Coronary artery (tissue), 2 donors: ENCODE measurements at regions not wholly inside any gene's neighbourhood (a gene's known extent, or its start where the extent isn't known, plus 50 kb on each side); places are given as distances from the start of the nearest gene placed in this dataset.
"Not testable (repeated sequence)": the region's sequence is repeated elsewhere in the genome, so short reads cannot be mapped to it uniquely, and the experiment has no call there.

ENCODE experiments used
- DNase-seq: peaks from one replicate; pipeline ENCODE4 v3.0.0-alpha.2; 2017; ENCODE audit warnings: low spot score
- H3K27ac ChIP-seq, 2 donors: fragments of 200-600 bp; sonication (generic); one replicate each; pipeline ENCODE4 v1.5.1; 2016 to 2019
- H3K4me3 ChIP-seq: fragments of 200-600 bp; sonication (generic); 2 replicates; pipeline ENCODE4 v1.5.1; 2016; ENCODE audit warnings: mild to moderate bottlenecking, moderate library complexity
- CTCF ChIP-seq: fragments of 200-600 bp; sonication (generic); IDR thresholded peaks from one replicate; pipeline ENCODE4 v1.5.1; 2019; ENCODE audit warnings: antibody characterized with exemption

GRCh38 chr14:53265025-53265424 lies 111.9 kb upstream of the DDHD1 start:
- Histone ChIP-seq H3K27ac (no peak overlapping the region), H3K4me3 (no peak overlapping the region)
- DNase-seq = no peak
- TF ChIP-seq CTCF = no peak

GRCh38 chr14:53260928-53261327 lies 107.8 kb upstream of the DDHD1 start:
- DNase-seq = no peak
- TF ChIP-seq CTCF = no peak
- no peak overlapping the region for H3K4me3 ChIP-seq
- no peak overlapping the region for H3K27ac ChIP-seq

- TF ChIP-seq CTCF = no peak
Measured at GRCh38 chr14:53260286-53260685, 107.2 kb upstream of the DDHD1 start.

GRCh38 chr14:53252141-53252540 lies 99.0 kb upstream of the DDHD1 start:
- no peak for TF ChIP-seq CTCF
- no peak overlapping the region for H3K27ac ChIP-seq
- no peak overlapping the region for H3K4me3 ChIP-seq
- no peak for DNase-seq

More at GRCh38 chr14:53260286-53260685, 107.2 kb upstream of the DDHD1 start:
- Histone ChIP-seq H3K27ac (no peak overlapping the region), H3K4me3 (no peak overlapping the region)
- DNase-seq = no peak

GRCh38 chr14:53249059-53249458 lies 95.9 kb upstream of the DDHD1 start:
- Histone ChIP-seq H3K27ac (no peak overlapping the region), H3K4me3 (no peak overlapping the region)
- no peak for DNase-seq
- TF ChIP-seq CTCF = no peak

GRCh38 chr14:53247596-53248370 lies 94.7 kb upstream of the DDHD1 start:
- no peak overlapping the region for H3K27ac ChIP-seq
- no peak for DNase-seq
- H3K4me3 ChIP-seq = no peak overlapping the region
- TF ChIP-seq CTCF = no peak

GRCh38 chr14:53242898-53243297 lies 89.8 kb upstream of the DDHD1 start:
- not testable (repeated sequence) for DNase-seq, H3K4me3 ChIP-seq, H3K27ac ChIP-seq
